ENCODE measurements at regions not wholly inside any gene's neighbourhood (a gene's known extent, or its start where the extent isn't known, plus 50 kb on each side); places are given as distances from the start of the nearest gene placed in this dataset.
A peak's percentile ranks its signal among the peaks of the same experiment; 100 is the strongest.

GRCh38 chr1:167152192-167152876 lies 58.5 kb downstream of the STYXL2 start:
- Mint-ChIP-seq H3K9me3 (peaks cover 14% of the 10 kb centered on the region), H3K36me3 (ENCODE audit: low read depth) (peaks cover 16% of the 10 kb centered on the region), H3K4me1 (peaks cover 42% of the 10 kb centered on the region), H3K27me3 (ENCODE audit: low read depth, poor library complexity) (peaks cover 8% of the 10 kb centered on the region), H3K27ac (peak overlapping the region; percentile 95), H3K4me3 (peak overlapping the region; percentile 14)
- peak; percentile 20 for DNase-seq
- TF ChIP-seq CTCF (IDR thresholded peaks at IDR 0.05): no peak

GRCh38 chr1:167156466-167156865 lies 62.6 kb downstream of the STYXL2 start:
- Mint-ChIP-seq H3K27me3 (ENCODE audit: low read depth, poor library complexity) (peaks cover 10% of the 10 kb centered on the region), H3K36me3 (ENCODE audit: low read depth) (peaks cover 29% of the 10 kb centered on the region), H3K27ac (no peak overlapping the region)

GRCh38 chr1:167157114-167157513 lies 63.2 kb downstream of the STYXL2 start:
- DNase-seq: no peak
- H3K27ac Mint-ChIP-seq: no peak overlapping the region
- H3K4me1 Mint-ChIP-seq: peaks cover 48% of the 10 kb centered on the region
- peaks cover 10% of the 10 kb centered on the region for H3K27me3 Mint-ChIP-seq (ENCODE audit: low read depth, poor library complexity)
- no peak overlapping the region for H3K4me3 Mint-ChIP-seq
- H3K9me3 Mint-ChIP-seq: no peaks in the 10 kb centered on the region
- peaks cover 34% of the 10 kb centered on the region for H3K36me3 Mint-ChIP-seq (ENCODE audit: low read depth)
- no peak for TF ChIP-seq CTCF (IDR thresholded peaks at IDR 0.05)

More at GRCh38 chr1:167156466-167156865, 62.6 kb downstream of the STYXL2 start:
- Mint-ChIP-seq H3K9me3 (no peaks in the 10 kb centered on the region), H3K4me1 (peaks cover 48% of the 10 kb centered on the region), H3K4me3 (no peak overlapping the region)
- DNase-seq: no peak
- no peak for TF ChIP-seq CTCF (IDR thresholded peaks at IDR 0.05)

- H3K4me3 Mint-ChIP-seq: peak overlapping the region; percentile 9
- peaks cover 10% of the 10 kb centered on the region for H3K27me3 Mint-ChIP-seq (ENCODE audit: low read depth, poor library complexity)
- H3K9me3 Mint-ChIP-seq: no peaks in the 10 kb centered on the region
- DNase-seq: no peak
- H3K27ac Mint-ChIP-seq: peak overlapping the region; percentile 94
- TF ChIP-seq CTCF (IDR thresholded peaks at IDR 0.05): no peak
- peaks cover 35% of the 10 kb centered on the region for H3K36me3 Mint-ChIP-seq (ENCODE audit: low read depth)
- peaks cover 50% of the 10 kb centered on the region for H3K4me1 Mint-ChIP-seq
These were observed 62.4 kb upstream of the POU2F1 start for GRCh38 chr1:167158111-167158812.

- TF ChIP-seq CTCF (IDR thresholded peaks at IDR 0.05): no peak
- Mint-ChIP-seq H3K36me3 (ENCODE audit: low read depth) (peaks cover 35% of the 10 kb centered on the region), H3K27me3 (ENCODE audit: low read depth, poor library complexity) (peaks cover 10% of the 10 kb centered on the region), H3K4me1 (peaks cover 52% of the 10 kb centered on the region), H3K4me3 (no peak overlapping the region), H3K27ac (no peak overlapping the region), H3K9me3 (no peaks in the 10 kb centered on the region)
- DNase-seq: no peak
These were observed 61.8 kb upstream of the POU2F1 start for GRCh38 chr1:167158813-167159275.
